Progenitor cell of endocrine pancreas (in vitro differentiated cells): ENCODE measurements at regions not wholly inside any gene's neighbourhood (a gene's known extent, or its start where the extent isn't known, plus 50 kb on each side); places are given as distances from the start of the nearest gene placed in this dataset.

Experiments used
- DNase-seq: peaks from one replicate; pipeline ENCODE4 v3.0.0; 2021; ENCODE audit warnings: low spot score; ENCODE audit not compliant: unreplicated experiment
- H3K27ac Mint-ChIP-seq: 2 replicates; pipeline ENCODE4 v1.8.0; 2021; ENCODE audit warnings: mild to moderate bottlenecking, moderate library complexity, mixed read lengths
- H3K27me3 Mint-ChIP-seq: 2 replicates; pipeline ENCODE4 v1.8.0; 2021; ENCODE audit warnings: mixed read lengths
- H3K36me3 Mint-ChIP-seq: 2 replicates; pipeline ENCODE4 v1.8.0; 2022; ENCODE audit warnings: mixed read lengths; ENCODE audit not compliant: insufficient read depth
- H3K4me1 Mint-ChIP-seq: 2 replicates; pipeline ENCODE4 v1.8.0; 2021; ENCODE audit warnings: low read depth, mixed read lengths
- H3K4me3 Mint-ChIP-seq: 2 replicates; pipeline ENCODE4 v1.8.0; 2021; ENCODE audit warnings: low read depth, mild to moderate bottlenecking, moderate library complexity, mixed read lengths
- H3K9me3 Mint-ChIP-seq: 2 replicates; pipeline ENCODE4 v1.8.0; 2021; ENCODE audit warnings: low read depth, mixed read lengths
- TF ChIP-seq, protein P1 (sequence below): fragments of 200-600 bp; sonication (generic); IDR thresholded peaks from one replicate; pipeline ENCODE4 v1.5.0; 2021; ENCODE audit warnings: antibody characterized with exemption, mild to moderate bottlenecking; ENCODE audit not compliant: unreplicated experiment

DNA sequence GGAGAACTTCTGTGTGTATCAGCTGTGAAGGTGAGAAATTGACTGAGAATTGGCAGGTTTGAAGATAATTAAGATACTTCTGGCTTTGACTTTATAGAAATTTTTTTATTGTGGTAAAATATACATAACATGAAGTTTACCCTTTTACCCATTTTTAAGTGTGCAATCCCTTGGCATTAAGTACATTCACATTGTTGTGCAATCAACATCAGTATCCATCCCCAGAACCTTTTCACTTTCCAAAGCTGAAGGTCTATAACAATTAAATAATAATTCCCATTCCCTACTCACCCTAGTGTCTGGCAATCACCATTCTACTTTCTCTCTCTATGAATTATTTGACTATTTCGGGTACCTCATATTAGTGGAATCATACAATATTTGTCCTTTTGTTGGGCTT, 69.9 kb downstream of the ACTBL2 start:
- H3K27me3 Mint-ChIP-seq = no peaks in the 10 kb centered on the region
- H3K4me1 Mint-ChIP-seq = peaks cover 19% of the 10 kb centered on the region
- H3K9me3 Mint-ChIP-seq = no peaks in the 10 kb centered on the region
- TF ChIP-seq, protein P1, sequence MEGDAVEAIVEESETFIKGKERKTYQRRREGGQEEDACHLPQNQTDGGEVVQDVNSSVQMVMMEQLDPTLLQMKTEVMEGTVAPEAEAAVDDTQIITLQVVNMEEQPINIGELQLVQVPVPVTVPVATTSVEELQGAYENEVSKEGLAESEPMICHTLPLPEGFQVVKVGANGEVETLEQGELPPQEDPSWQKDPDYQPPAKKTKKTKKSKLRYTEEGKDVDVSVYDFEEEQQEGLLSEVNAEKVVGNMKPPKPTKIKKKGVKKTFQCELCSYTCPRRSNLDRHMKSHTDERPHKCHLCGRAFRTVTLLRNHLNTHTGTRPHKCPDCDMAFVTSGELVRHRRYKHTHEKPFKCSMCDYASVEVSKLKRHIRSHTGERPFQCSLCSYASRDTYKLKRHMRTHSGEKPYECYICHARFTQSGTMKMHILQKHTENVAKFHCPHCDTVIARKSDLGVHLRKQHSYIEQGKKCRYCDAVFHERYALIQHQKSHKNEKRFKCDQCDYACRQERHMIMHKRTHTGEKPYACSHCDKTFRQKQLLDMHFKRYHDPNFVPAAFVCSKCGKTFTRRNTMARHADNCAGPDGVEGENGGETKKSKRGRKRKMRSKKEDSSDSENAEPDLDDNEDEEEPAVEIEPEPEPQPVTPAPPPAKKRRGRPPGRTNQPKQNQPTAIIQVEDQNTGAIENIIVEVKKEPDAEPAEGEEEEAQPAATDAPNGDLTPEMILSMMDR = no peak
- no peaks in the 10 kb centered on the region for H3K36me3 Mint-ChIP-seq
- H3K27ac Mint-ChIP-seq = no peak overlapping the region
- DNase-seq = no peak
- no peak overlapping the region for H3K4me3 Mint-ChIP-seq

DNA sequence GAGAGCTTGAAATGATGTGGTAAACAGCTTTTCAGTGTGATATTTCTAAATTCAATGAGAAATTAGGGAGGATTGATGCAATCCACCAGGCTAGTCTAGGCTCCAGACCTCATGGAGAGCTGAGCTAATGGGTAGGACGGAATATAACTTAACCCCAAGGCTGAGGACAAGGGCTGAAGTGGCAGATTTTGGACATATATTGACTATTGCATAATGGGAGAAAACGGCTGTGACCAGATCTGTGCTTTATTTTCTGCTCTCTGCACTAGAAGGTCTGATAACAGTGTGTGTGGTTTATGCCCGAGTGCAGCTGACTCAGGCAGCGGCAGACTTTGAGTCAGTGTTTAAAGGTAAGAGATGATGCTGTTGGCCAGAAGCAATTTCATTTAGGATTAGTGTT, 70.6 kb downstream of the ACTBL2 start:
- TF ChIP-seq, protein P1 = no peak
- H3K27ac Mint-ChIP-seq = no peak overlapping the region
- H3K27me3 Mint-ChIP-seq = no peaks in the 10 kb centered on the region
- H3K36me3 Mint-ChIP-seq = no peaks in the 10 kb centered on the region
- no peaks in the 10 kb centered on the region for H3K9me3 Mint-ChIP-seq
- DNase-seq = no peak
- no peak overlapping the region for H3K4me3 Mint-ChIP-seq
- peaks cover 19% of the 10 kb centered on the region for H3K4me1 Mint-ChIP-seq

DNA sequence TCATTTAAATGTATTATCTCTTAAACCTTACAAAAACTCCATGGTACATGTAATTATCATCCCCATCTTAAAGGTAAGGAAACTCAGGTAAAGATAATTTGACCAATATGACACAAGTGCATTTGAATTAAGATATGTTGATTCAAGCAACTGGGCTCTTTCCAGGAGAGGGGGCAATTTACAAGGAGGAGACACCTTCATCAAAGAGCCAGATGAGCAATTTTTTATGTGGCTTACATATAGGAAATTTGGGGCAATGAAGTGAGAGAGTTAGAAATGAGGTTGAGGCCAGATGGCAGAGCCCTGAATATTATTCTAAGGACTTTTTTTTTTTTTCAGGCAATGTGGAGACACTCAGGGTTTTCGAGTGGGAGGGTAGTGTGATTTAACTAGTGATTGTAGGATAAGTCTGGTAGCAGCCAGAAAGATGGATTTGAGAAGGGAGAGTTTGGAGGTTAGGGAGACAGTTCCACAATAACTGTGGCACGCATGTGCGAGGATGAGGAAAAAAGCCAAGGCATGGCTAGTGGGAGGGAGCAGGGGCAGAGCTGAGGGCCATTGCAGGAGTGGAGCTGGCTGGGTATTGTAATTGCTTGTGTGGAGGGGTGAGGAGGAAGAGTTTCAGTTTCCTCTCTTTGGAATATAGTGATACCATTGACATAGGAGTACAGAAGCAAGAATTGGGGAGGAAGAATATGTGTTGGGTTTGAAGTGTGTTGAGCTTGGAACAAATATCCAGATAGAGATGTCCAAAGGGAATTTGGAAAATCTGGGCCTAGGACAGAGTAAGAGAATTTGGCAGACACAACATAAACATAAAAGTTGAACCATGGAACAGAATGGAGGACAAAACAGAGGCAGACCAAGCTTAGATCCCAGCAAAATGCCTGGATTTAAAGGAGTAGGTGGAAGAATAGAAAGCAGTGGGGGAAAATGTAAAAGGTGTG, 72.0 kb downstream of the ACTBL2 start:
- H3K4me1 Mint-ChIP-seq = peaks cover 8% of the 10 kb centered on the region
- H3K27ac Mint-ChIP-seq = no peak overlapping the region
- no peaks in the 10 kb centered on the region for H3K9me3 Mint-ChIP-seq
- no peaks in the 10 kb centered on the region for H3K36me3 Mint-ChIP-seq
- DNase-seq = no peak
- TF ChIP-seq, protein P1 = no peak
- no peaks in the 10 kb centered on the region for H3K27me3 Mint-ChIP-seq
- H3K4me3 Mint-ChIP-seq = no peak overlapping the region

DNA sequence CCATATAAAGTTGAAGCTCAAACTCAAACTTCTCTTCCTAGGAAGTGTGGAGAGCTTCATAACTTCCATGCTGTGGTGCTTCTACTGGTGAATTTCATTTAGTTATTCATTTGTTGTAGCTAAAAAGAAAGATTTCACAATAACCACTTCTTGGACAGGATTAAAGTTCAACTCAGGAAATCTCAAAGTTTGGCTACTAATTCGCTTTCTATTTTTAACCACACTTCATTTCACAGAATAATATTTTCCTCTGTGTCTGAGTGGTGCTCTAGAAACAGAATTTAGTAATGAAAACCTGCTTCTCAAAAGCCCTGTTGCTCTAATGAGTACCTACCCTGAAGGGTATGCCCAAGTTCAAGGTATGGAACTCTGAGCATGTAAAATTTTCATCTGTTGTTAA, 73.9 kb downstream of the ACTBL2 start:
- Mint-ChIP-seq H3K4me3 (no peak overlapping the region), H3K36me3 (no peaks in the 10 kb centered on the region), H3K9me3 (peaks cover 2% of the 10 kb centered on the region), H3K27ac (no peak overlapping the region), H3K4me1 (no peaks in the 10 kb centered on the region), H3K27me3 (no peaks in the 10 kb centered on the region)
- TF ChIP-seq, protein P1 = no peak
- DNase-seq = no peak

DNA sequence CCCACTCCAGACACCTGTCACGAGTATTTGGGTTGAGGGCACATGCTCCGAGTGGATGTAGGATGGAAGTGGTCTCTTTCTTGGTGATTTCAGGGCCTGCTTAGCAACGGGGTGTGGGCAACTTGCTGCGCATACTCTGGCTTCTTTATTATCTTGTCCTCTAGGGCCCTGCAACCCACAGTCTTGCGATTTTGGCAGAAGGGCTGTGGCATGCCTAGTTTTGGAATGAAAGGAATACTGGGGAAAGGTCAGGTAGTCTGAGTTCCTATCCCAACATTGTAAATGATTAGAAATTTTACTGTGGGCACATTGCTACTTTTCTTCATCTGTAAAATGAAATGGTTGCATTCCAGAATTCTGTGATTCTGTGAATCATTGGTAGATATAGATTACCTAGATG, 74.3 kb downstream of the ACTBL2 start:
- Mint-ChIP-seq H3K4me1 (no peaks in the 10 kb centered on the region), H3K4me3 (no peak overlapping the region), H3K27ac (no peak overlapping the region), H3K9me3 (peaks cover 3% of the 10 kb centered on the region), H3K36me3 (no peaks in the 10 kb centered on the region), H3K27me3 (no peaks in the 10 kb centered on the region)
- TF ChIP-seq, protein P1 = no peak
- DNase-seq = no peak
